ENCODE measurements at regions not wholly inside any gene's neighbourhood (a gene's known extent, or its start where the extent isn't known, plus 50 kb on each side); places are given as distances from the start of the nearest gene placed in this dataset.

DNA sequence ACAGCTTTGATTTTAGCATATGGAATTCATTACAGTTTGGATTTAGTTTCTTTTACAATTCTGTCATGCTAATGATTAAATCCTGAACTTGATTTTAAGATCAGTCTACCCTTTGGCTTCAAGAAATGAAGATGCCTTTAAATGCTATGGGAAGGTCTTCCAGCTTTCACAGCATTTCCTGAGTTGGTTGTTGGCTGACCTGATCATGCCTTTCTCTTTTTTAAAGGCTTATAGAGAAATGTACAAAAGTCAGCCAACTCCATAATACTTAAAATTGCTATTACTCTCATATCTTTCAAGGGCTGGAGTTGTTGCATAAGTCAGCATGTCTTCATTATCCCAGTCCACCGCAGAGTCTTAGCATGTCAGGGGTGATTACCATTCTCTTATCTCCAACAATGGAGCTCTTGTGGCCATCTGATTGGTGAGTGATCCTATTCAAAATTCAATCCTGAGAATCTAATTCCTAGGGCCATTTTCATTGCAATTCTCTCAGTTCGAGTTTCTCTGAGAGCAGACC is 123.8 kb downstream of the GMNC start:
- intact Hi-C loops (cut with micrococcal nuclease; ENCODE audit: unreplicated experiment) = no loop called here
- Histone ChIP-seq H3K36me3 (ENCODE audit: insufficient read depth, low read length, poor library complexity, severe bottlenecking) (no peaks in the 10 kb centered on the region), H3K4me1 (ENCODE audit: insufficient read depth, low read length, poor library complexity, severe bottlenecking) (peaks cover 9% of the 10 kb centered on the region), H3K27ac (ENCODE audit: low read depth, low read length, poor library complexity, severe bottlenecking) (no peak overlapping the region), H3K9me3 (ENCODE audit: low read depth, low read length, poor library complexity, severe bottlenecking) (no peaks in the 10 kb centered on the region), H3K4me3 (ENCODE audit: low read depth, low read length, poor library complexity, severe bottlenecking) (no peak overlapping the region), H3K27me3 (replicated peaks; ENCODE audit: insufficient read depth, low read depth, low read length, poor library complexity) (no peaks in the 10 kb centered on the region)
- no TSS peak for BruUV-seq (replicated peaks)
- DNase-seq (ENCODE audit: low spot score) = no peak
- CTCF ChIA-PET = no interaction called here
- POLR2A ChIA-PET (ENCODE audit: low non-redundant PET) = no interaction called here
- no peak for TF ChIP-seq EZH2 (IDR thresholded peaks at IDR 0.05; ENCODE audit: borderline replicate concordance, low read depth, low read length, poor library complexity, severe bottlenecking)
- no peak for TF ChIP-seq CTCF (conservative IDR thresholded peaks at IDR 0.05; ENCODE audit: low read depth, low read length)

DNA sequence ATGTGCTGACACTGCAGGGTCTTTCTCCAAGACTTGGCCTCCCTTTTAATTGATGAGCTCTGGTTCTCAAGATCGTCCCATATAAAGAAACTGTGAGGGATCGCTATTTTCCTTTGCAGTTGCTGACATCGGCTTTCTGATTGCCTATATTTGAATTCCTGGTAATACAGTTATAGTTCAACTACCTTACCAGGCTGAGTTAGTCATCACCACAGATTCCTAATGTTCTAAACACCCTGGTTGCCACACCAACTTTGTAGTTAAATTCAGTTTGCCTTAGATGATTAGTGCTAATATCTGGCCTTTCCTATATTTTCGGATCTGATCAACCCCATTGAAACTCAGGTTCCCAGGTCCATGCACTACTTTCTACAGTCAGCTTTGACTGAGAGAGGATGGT is 125.0 kb downstream of the GMNC start:
- H3K27me3 ChIP-seq (replicated peaks; ENCODE audit: insufficient read depth, low read depth, low read length, poor library complexity) = no peaks in the 10 kb centered on the region
- no TSS peak for BruUV-seq (replicated peaks)
- POLR2A ChIA-PET (ENCODE audit: low non-redundant PET) = no interaction called here

DNA sequence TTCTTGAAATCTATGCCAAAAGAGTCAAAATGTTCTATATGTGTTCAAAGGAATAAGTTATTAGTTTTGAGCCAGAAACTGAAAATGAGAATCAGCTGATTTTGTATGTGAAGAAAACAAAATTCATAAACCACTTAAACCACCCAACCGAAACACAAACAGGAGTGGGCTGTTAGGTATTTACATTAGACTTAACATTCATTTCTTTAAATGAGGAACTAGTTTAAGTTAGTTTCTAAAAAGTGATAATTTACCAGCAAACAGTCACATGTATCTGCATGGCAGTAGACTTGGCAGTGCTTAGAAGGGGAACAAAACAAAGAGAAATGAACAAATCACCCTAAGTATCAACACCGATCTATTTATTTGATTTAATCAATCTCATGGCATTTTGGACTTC is 128.0 kb downstream of the GMNC start:
- Histone ChIP-seq H3K4me1 (ENCODE audit: insufficient read depth, low read length, poor library complexity, severe bottlenecking) (peaks cover 17% of the 10 kb centered on the region), H3K27ac (ENCODE audit: low read depth, low read length, poor library complexity, severe bottlenecking) (no peak overlapping the region), H3K36me3 (ENCODE audit: insufficient read depth, low read length, poor library complexity, severe bottlenecking) (no peaks in the 10 kb centered on the region), H3K27me3 (replicated peaks; ENCODE audit: insufficient read depth, low read depth, low read length, poor library complexity) (no peaks in the 10 kb centered on the region), H3K9me3 (ENCODE audit: low read depth, low read length, poor library complexity, severe bottlenecking) (no peaks in the 10 kb centered on the region), H3K4me3 (ENCODE audit: low read depth, low read length, poor library complexity, severe bottlenecking) (no peak overlapping the region)
- intact Hi-C loops (cut with micrococcal nuclease; ENCODE audit: unreplicated experiment) = no loop called here
- ChIA-PET CTCF (no interaction called here), POLR2A (ENCODE audit: low non-redundant PET) (no interaction called here)
- no peak for DNase-seq (ENCODE audit: low spot score)
- BruUV-seq (replicated peaks) = no TSS peak
- TF ChIP-seq EZH2 (IDR thresholded peaks at IDR 0.05; ENCODE audit: borderline replicate concordance, low read depth, low read length, poor library complexity, severe bottlenecking) = no peak
- TF ChIP-seq CTCF (conservative IDR thresholded peaks at IDR 0.05; ENCODE audit: low read depth, low read length) = no peak

More for the DNA sequence above, 125.0 kb downstream of the GMNC start:
- Histone ChIP-seq H3K4me1 (ENCODE audit: insufficient read depth, low read length, poor library complexity, severe bottlenecking) (peaks cover 17% of the 10 kb centered on the region), H3K9me3 (ENCODE audit: low read depth, low read length, poor library complexity, severe bottlenecking) (no peaks in the 10 kb centered on the region), H3K36me3 (ENCODE audit: insufficient read depth, low read length, poor library complexity, severe bottlenecking) (no peaks in the 10 kb centered on the region), H3K27ac (ENCODE audit: low read depth, low read length, poor library complexity, severe bottlenecking) (no peak overlapping the region), H3K4me3 (ENCODE audit: low read depth, low read length, poor library complexity, severe bottlenecking) (no peak overlapping the region)
- no peak for TF ChIP-seq CTCF (conservative IDR thresholded peaks at IDR 0.05; ENCODE audit: low read depth, low read length)
- no peak for TF ChIP-seq EZH2 (IDR thresholded peaks at IDR 0.05; ENCODE audit: borderline replicate concordance, low read depth, low read length, poor library complexity, severe bottlenecking)
- DNase-seq (ENCODE audit: low spot score) = no peak
- CTCF ChIA-PET = no interaction called here
- intact Hi-C loops (cut with micrococcal nuclease; ENCODE audit: unreplicated experiment) = no loop called here
